ENCODE measurements at regions not wholly inside any gene's neighbourhood (a gene's known extent, or its start where the extent isn't known, plus 50 kb on each side); places are given as distances from the start of the nearest gene placed in this dataset.

- Histone ChIP-seq H3K27me3 (ENCODE audit: control insufficient read depth, insufficient read depth, low read length) (no peaks in the 10 kb centered on the region), H3K27ac (ENCODE audit: low read length) (no peak overlapping the region), H3K4me3 (ENCODE audit: low read length) (no peak overlapping the region), H3K4me1 (ENCODE audit: control insufficient read depth, insufficient read depth, low read length) (no peaks in the 10 kb centered on the region), H3K9me3 (ENCODE audit: control insufficient read depth, insufficient read depth, low read length) (peaks cover 3% of the 10 kb centered on the region), H3K36me3 (ENCODE audit: control insufficient read depth, insufficient read depth, low read length) (no peaks in the 10 kb centered on the region)
- TF ChIP-seq, protein P1, sequence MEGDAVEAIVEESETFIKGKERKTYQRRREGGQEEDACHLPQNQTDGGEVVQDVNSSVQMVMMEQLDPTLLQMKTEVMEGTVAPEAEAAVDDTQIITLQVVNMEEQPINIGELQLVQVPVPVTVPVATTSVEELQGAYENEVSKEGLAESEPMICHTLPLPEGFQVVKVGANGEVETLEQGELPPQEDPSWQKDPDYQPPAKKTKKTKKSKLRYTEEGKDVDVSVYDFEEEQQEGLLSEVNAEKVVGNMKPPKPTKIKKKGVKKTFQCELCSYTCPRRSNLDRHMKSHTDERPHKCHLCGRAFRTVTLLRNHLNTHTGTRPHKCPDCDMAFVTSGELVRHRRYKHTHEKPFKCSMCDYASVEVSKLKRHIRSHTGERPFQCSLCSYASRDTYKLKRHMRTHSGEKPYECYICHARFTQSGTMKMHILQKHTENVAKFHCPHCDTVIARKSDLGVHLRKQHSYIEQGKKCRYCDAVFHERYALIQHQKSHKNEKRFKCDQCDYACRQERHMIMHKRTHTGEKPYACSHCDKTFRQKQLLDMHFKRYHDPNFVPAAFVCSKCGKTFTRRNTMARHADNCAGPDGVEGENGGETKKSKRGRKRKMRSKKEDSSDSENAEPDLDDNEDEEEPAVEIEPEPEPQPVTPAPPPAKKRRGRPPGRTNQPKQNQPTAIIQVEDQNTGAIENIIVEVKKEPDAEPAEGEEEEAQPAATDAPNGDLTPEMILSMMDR (IDR thresholded peaks at IDR 0.05): no peak
- intact Hi-C loops (cut with micrococcal nuclease): no loop called here
- H3K4me1 Mint-ChIP-seq: no peaks in the 10 kb centered on the region
- H3K9me3 Mint-ChIP-seq: no peaks in the 10 kb centered on the region
- H3K36me3 Mint-ChIP-seq: no peaks in the 10 kb centered on the region
- WGBS (ENCODE audit: insufficient coverage): 69% methylated on average over 3 of the region's 3 CpGs
- H3K27me3 Mint-ChIP-seq (ENCODE audit: low read depth in 2 of 2): no peaks in the 10 kb centered on the region
- no peak for DNase-seq
- no peak overlapping the region for H3K4me3 Mint-ChIP-seq
- no peak for ATAC-seq
- H3K27ac Mint-ChIP-seq: no peak overlapping the region
Observed at GRCh38 chr14:58832095-58832521, 194.3 kb downstream of the DACT1 start.

DNA sequence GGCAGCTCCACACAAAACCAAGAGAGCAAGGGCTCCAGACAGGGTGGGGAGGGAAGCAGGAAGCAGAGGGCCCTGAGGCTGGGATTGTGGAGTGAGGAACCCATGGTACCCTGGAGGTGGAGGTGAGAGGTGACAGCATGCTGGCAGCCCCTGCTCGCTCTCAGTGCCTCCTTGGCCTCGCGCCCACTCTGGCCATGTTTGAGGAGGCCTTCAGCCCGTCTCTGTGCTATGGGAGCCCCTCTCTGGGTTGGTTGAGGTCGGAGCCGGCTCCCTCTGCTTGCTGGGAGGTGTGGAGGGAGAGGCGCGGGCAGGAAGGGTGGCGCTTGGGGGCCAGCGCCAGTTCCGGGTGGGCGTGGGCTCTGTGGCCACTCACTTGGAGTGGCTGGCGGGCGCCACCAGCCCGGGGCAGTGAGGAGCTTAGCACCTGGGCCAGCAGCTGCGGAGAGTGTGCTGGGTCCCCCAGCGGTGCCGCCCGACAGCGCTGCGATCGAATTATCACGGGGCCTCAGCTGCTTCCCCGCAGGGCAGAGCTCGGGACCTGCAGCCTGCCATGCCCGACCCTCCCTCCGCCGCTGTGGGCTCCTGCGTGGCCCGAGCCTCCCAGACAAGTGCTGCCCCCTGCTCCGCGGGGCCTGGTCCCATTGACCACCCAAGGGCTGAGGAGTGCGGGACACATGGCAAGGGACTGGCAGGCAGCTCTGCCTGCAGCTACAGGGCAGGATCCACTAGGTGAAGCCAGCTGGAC lies 196.0 kb downstream of the DACT1 start:
- Histone ChIP-seq H3K27ac (ENCODE audit: low read length) (no peak overlapping the region), H3K27me3 (ENCODE audit: control insufficient read depth, insufficient read depth, low read length) (no peaks in the 10 kb centered on the region), H3K4me1 (ENCODE audit: control insufficient read depth, insufficient read depth, low read length) (no peaks in the 10 kb centered on the region), H3K9me3 (ENCODE audit: control insufficient read depth, insufficient read depth, low read length) (no peaks in the 10 kb centered on the region), H3K4me3 (ENCODE audit: low read length) (no peak overlapping the region), H3K36me3 (ENCODE audit: control insufficient read depth, insufficient read depth, low read length) (no peaks in the 10 kb centered on the region)
- 94% methylated on average over 33 of the region's 33 CpGs for WGBS (ENCODE audit: insufficient coverage)
- Mint-ChIP-seq H3K36me3 (no peaks in the 10 kb centered on the region), H3K4me3 (no peak overlapping the region), H3K4me1 (no peaks in the 10 kb centered on the region), H3K27ac (no peak overlapping the region), H3K9me3 (no peaks in the 10 kb centered on the region), H3K27me3 (ENCODE audit: low read depth in 2 of 2) (no peaks in the 10 kb centered on the region)
- DNase-seq (no peak), ATAC-seq (no peak)
- TF ChIP-seq, protein P1 (IDR thresholded peaks at IDR 0.05): no peak
- intact Hi-C loops (cut with micrococcal nuclease): no loop called here

DNA sequence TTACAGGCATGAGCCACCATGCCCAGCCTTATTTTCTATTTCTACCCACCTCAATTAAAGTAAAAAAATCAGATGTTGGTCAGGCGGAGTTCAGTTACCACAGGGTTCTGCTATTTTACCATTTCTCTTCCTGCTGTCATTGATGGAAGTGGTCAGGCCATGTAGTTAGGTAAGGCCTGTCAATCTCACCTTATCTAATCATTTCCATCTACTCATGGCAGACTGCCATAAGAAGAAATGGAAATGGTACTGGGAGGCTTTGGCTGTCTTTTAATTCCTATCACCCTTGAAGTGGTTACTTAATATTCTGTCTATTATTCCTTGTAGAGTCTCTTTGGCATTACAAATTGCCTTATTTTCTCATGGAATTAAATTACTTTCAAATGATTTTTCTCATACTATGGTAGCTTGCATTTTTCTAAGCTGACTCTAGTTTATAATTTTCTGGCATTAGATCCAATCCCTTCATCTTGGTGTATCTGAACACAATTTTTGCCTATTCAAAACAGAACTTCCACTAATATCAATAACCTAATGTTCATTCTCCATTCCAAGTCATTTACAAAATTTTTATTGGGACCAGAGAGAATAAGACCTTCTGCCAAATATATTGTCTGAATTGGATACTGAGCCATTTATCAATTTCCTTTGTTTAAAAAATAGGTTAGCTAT lies 198.7 kb downstream of the DACT1 start:
- TF ChIP-seq, protein P1 (IDR thresholded peaks at IDR 0.05): no peak

More for the DNA sequence above, 198.7 kb downstream of the DACT1 start:
- no peak for ATAC-seq
- Histone ChIP-seq H3K4me3 (ENCODE audit: low read length) (no peak overlapping the region), H3K9me3 (ENCODE audit: control insufficient read depth, insufficient read depth, low read length) (no peaks in the 10 kb centered on the region), H3K27ac (ENCODE audit: low read length) (no peak overlapping the region), H3K36me3 (ENCODE audit: control insufficient read depth, insufficient read depth, low read length) (no peaks in the 10 kb centered on the region), H3K4me1 (ENCODE audit: control insufficient read depth, insufficient read depth, low read length) (no peaks in the 10 kb centered on the region), H3K27me3 (ENCODE audit: control insufficient read depth, insufficient read depth, low read length) (no peaks in the 10 kb centered on the region)
- WGBS (ENCODE audit: insufficient coverage): no CpG with 5 or more reads among the region's 1 CpG
- no peak for DNase-seq
- Mint-ChIP-seq H3K9me3 (no peaks in the 10 kb centered on the region), H3K4me3 (no peak overlapping the region), H3K27me3 (ENCODE audit: low read depth in 2 of 2) (no peaks in the 10 kb centered on the region), H3K4me1 (no peaks in the 10 kb centered on the region), H3K27ac (no peak overlapping the region), H3K36me3 (no peaks in the 10 kb centered on the region)
- intact Hi-C loops (cut with micrococcal nuclease): no loop called here

All from natural killer cell (primary cell).